IMR-90 (cell line): ENCODE measurements at regions not wholly inside any gene's neighbourhood (a gene's known extent, or its start where the extent isn't known, plus 50 kb on each side); places are given as distances from the start of the nearest gene placed in this dataset.

Experiments used
- BHLHE40 ChIP-seq: fragments of 150-350 bp; IDR thresholded peaks from 2 replicates; pipeline ENCODE4 v1.6.1; 2016; ENCODE audit warnings: mild to moderate bottlenecking, low read depth, low read length
- CEBPB ChIP-seq: IDR thresholded peaks from 2 replicates; pipeline ENCODE4 v1.6.1; 2012; ENCODE audit warnings: low read depth, low read length, improper control_type of control experiment
- CTCF ChIP-seq: conservative IDR thresholded peaks from 2 replicates; pipeline ENCODE4 v1.5.1; 2012; ENCODE audit warnings: mild to moderate bottlenecking, low read depth, low read length, improper control_type of control experiment
- MAFK ChIP-seq: IDR thresholded peaks from 2 replicates; pipeline ENCODE4 v1.6.1; 2012; ENCODE audit warnings: low read depth, low read length, improper control_type of control experiment
- MAZ ChIP-seq: IDR thresholded peaks from 2 replicates; pipeline ENCODE4 v1.6.1; 2012; ENCODE audit warnings: low read depth, mild to moderate bottlenecking, low read length, improper control_type of control experiment, moderate library complexity, borderline replicate concordance
- MXI1 ChIP-seq: IDR thresholded peaks from 2 replicates; pipeline ENCODE4 v1.6.1; 2012; ENCODE audit warnings: low read depth, mild to moderate bottlenecking, low read length, moderate library complexity, borderline replicate concordance
- POLR2A ChIP-seq: IDR thresholded peaks from 2 replicates; pipeline ENCODE4 v1.6.1; 2012; ENCODE audit warnings: mild to moderate bottlenecking, low read depth, low read length
- RAD21 ChIP-seq: IDR thresholded peaks from 2 replicates; pipeline ENCODE4 v1.6.1; 2012; ENCODE audit warnings: low read length, improper control_type of control experiment
- RCOR1 ChIP-seq: IDR thresholded peaks from 2 replicates; pipeline ENCODE4 v1.6.1; 2012; ENCODE audit warnings: mild to moderate bottlenecking, low read length, improper control_type of control experiment; ENCODE audit not compliant: insufficient replicate concordance
- RFX5 ChIP-seq: IDR thresholded peaks from 2 replicates; pipeline ENCODE4 v1.8.0; 2012; ENCODE audit warnings: low read depth, mild to moderate bottlenecking, low read length, moderate library complexity
- SMC3 ChIP-seq: fragments of 150-350 bp; IDR thresholded peaks from 2 replicates; pipeline ENCODE4 v1.6.1; 2016; ENCODE audit warnings: low read depth, mild to moderate bottlenecking, antibody characterized with exemption, low read length, moderate library complexity

GRCh38 chr2:82636402-82637020 lies 1822.6 kb downstream of the SUCLG1 start:
- no peak for TF ChIP-seq CTCF
- no peak for TF ChIP-seq BHLHE40
- no peak for TF ChIP-seq RFX5
- TF ChIP-seq POLR2A = no peak
- no peak for TF ChIP-seq RCOR1
- no peak for TF ChIP-seq CEBPB
- TF ChIP-seq RAD21 = no peak
- TF ChIP-seq MAFK = no peak
- TF ChIP-seq MXI1 = no peak
- TF ChIP-seq MAZ = no peak
- TF ChIP-seq SMC3 = no peak
